Esophagus muscularis mucosa (tissue), 4 donors: ENCODE measurements at regions not wholly inside any gene's neighbourhood (a gene's known extent, or its start where the extent isn't known, plus 50 kb on each side); places are given as distances from the start of the nearest gene placed in this dataset.

Experiments
- EP300 ChIP-seq: sonication (generic); formaldehyde crosslinking; IDR thresholded peaks from one replicate; pipeline ENCODE4 v1.6.1; 2017; ENCODE audit warnings: antibody characterized with exemption
- POLR2A ChIP-seq: fragments of 450-650 bp; IDR thresholded peaks from one replicate; pipeline ENCODE4 v1.6.1; 2017; ENCODE audit warnings: antibody characterized with exemption, moderate library complexity, mild to moderate bottlenecking, low read depth
- TF ChIP-seq, protein P1 (sequence below), 3 experiments: fragments of 200-600 bp in 2 of 3; fragments of 450-650 bp in 1 of 3; sonication (generic) in 2 of 3; IDR thresholded peaks; one replicate each; pipeline ENCODE4 v1.5.1; 2017 to 2019; ENCODE audit warnings: antibody characterized with exemption in 3 of 3, mild to moderate bottlenecking in 2 of 3, moderate library complexity in 1 of 3

DNA sequence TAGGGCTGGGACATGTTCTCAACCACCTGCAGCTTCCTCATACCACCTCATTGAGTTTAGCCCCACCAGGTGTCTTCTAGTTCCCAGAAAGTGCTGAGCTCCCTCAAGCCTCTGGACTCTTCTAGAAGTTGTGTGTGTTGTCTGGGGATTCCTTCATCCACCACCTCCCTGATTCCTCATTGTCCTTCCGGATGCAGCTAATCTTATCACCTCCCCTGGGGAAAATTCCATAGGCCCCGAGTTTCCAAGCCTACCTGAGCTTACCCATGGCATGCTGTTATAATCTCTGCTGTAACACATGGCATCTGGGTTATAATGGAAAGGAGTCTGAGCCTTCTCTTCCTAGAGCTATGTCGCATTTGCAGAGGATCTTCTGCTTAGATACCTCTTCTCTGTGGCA lies 243.5 kb upstream of the SDK2 start:
- TF ChIP-seq, protein P1, sequence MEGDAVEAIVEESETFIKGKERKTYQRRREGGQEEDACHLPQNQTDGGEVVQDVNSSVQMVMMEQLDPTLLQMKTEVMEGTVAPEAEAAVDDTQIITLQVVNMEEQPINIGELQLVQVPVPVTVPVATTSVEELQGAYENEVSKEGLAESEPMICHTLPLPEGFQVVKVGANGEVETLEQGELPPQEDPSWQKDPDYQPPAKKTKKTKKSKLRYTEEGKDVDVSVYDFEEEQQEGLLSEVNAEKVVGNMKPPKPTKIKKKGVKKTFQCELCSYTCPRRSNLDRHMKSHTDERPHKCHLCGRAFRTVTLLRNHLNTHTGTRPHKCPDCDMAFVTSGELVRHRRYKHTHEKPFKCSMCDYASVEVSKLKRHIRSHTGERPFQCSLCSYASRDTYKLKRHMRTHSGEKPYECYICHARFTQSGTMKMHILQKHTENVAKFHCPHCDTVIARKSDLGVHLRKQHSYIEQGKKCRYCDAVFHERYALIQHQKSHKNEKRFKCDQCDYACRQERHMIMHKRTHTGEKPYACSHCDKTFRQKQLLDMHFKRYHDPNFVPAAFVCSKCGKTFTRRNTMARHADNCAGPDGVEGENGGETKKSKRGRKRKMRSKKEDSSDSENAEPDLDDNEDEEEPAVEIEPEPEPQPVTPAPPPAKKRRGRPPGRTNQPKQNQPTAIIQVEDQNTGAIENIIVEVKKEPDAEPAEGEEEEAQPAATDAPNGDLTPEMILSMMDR (IDR thresholded peaks at IDR 0.05), result no peak
- no peak for TF ChIP-seq POLR2A
- no peak for TF ChIP-seq EP300
